ENCODE measurements at regions not wholly inside any gene's neighbourhood (a gene's known extent, or its start where the extent isn't known, plus 50 kb on each side); places are given as distances from the start of the nearest gene placed in this dataset.

- TF ChIP-seq, protein P1, sequence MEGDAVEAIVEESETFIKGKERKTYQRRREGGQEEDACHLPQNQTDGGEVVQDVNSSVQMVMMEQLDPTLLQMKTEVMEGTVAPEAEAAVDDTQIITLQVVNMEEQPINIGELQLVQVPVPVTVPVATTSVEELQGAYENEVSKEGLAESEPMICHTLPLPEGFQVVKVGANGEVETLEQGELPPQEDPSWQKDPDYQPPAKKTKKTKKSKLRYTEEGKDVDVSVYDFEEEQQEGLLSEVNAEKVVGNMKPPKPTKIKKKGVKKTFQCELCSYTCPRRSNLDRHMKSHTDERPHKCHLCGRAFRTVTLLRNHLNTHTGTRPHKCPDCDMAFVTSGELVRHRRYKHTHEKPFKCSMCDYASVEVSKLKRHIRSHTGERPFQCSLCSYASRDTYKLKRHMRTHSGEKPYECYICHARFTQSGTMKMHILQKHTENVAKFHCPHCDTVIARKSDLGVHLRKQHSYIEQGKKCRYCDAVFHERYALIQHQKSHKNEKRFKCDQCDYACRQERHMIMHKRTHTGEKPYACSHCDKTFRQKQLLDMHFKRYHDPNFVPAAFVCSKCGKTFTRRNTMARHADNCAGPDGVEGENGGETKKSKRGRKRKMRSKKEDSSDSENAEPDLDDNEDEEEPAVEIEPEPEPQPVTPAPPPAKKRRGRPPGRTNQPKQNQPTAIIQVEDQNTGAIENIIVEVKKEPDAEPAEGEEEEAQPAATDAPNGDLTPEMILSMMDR (IDR thresholded peaks at IDR 0.05; ENCODE audit: low read length): no peak
- no peak for TF ChIP-seq EZH2 (optimal IDR thresholded peaks at IDR 0.05; ENCODE audit: low read depth, low read length)
Observed at GRCh38 chr22:23410411-23410810, 169.7 kb downstream of the IGLL1 start.
